GM21737 (cell line): ENCODE measurements at regions not wholly inside any gene's neighbourhood (a gene's known extent, or its start where the extent isn't known, plus 50 kb on each side); places are given as distances from the start of the nearest gene placed in this dataset.
"Not testable (repeated sequence)": the region's sequence is repeated elsewhere in the genome, so short reads cannot be mapped to it uniquely, and the experiment has no call there.

Experiments used
- ATAC-seq: cut with Tn5 transposase; IDR thresholded peaks from one replicate; pipeline ENCODE4 v1.9.1; 2021; ENCODE audit warnings: mild to moderate bottlenecking, moderate library complexity; ENCODE audit not compliant: unreplicated experiment

DNA sequence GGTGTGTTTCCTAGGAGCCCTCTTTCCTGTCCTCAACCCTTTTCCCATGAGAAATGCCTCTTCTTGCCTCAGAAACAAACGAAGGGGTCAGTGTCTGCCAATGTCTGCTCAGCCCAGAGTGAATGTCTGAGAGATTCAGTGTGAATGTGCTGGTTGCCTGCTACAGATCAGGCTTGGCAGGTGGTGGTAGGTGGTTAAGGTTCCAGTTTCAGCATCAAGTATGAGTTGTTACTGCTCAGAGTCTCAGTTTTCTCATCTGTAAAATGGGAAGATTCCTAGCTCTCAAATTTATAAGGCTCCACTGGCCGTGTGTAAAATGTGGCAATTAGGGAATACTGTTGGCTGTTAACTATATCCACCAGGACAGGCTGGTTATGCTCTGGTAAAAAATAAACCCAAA lies 96.3 kb upstream of the PLGLB2 start:
- ATAC-seq, result not testable (repeated sequence)

DNA sequence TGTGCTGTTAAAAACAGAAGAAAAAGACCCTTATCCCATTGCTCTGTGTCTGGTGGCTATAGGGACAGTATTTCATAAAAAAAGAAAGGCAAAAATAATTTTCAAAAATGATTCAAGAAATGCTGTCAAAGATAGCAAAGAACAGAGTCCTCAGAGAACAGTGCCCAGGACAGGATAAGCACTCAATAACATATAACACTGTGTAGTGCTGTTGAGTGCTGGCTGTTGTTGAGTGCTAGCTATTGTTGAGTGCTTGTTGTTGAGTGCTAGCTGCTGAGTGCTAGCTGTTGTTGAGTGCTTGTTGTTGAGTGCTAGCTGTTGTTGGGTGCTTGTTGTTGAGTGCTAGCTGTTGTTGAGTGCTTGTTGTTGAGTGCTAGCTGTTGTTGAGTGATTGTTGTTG lies 94.5 kb upstream of the PLGLB2 start:
- not testable (repeated sequence) for ATAC-seq

DNA sequence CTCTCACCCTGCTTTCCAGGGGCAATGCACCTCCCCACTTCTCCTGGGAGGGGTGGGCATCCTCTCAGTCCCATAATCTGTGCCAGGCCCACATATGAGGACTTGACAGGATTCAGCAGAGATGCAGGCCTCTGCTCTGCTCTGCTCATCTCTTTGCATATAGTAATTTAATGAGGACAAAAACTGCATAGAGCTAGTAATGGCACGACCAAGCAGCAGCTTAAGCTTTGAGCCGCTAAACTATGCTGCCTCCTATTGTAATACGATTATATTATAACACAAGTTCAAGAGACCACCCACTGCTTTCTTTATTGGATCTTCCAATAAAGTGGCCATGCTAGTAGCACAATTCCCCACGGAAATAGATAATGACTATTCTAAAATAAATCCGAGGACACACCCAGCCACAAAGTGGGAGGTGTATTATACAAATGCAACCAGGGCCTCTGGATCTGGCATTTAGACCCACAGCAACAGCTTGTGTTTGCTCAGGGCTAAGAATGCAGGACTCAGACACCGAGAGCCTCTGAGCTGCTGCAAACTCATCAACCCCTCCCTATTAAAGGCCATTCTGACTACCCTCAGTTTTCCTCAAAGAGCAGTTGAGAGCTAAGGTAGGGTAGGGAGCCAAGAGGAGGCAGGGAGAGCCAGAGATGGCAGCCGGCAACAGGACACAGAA lies 93.6 kb upstream of the PLGLB2 start:
- not testable (repeated sequence) for ATAC-seq

DNA sequence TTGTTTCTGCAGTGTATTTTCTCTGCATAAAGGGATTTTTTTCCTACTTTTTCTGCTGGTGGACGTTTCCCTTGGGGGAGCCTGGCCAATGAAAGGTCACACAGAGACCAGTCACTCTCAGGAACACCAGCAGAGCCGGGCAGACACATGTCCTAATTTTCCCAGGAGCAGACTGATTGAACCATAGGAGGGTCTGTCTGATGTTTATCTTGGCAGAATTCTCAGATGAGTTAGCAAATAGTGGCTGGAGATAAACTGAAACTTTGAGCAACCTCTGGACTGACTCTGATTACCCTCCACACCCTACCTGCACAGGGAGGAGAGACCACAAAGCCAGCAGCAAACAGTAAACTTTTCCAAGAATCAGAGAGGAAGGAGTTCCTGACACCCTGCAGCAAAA lies 90.0 kb upstream of the PLGLB2 start:
- ATAC-seq, result not testable (repeated sequence)

GRCh38 chr2:87658357-87658756 lies 89.5 kb upstream of the PLGLB2 start:
- ATAC-seq, result not testable (repeated sequence)

DNA sequence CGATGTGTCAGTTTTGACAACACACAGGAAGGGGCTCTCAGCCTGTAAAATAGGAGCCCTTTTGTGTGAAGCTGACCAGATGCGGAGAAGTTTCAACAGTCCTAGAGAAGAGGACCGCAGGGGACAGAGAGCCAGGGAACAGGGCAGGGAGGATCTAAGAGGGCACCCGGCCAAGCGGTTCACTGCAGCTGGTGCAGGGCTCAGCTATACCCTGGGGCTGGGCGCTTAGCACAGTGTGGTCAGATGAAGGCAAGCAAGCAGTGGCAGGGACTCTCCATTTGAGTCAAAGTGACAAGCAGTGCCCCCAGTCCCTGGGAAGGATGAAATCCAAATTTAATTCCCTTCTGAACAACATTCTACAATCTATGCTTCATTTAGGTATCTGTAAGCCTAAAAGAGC lies 88.9 kb upstream of the PLGLB2 start:
- ATAC-seq, result not testable (repeated sequence)

GRCh38 chr2:87660164-87660563 lies 87.7 kb upstream of the PLGLB2 start:
- not testable (repeated sequence) for ATAC-seq

- ATAC-seq, result not testable (repeated sequence)
These were observed 85.3 kb upstream of the PLGLB2 start for GRCh38 chr2:87662316-87663290.

- not testable (repeated sequence) for ATAC-seq
These were observed 84.5 kb upstream of the PLGLB2 start for GRCh38 chr2:87663347-87663746.

- not testable (repeated sequence) for ATAC-seq
These were observed 80.9 kb upstream of the PLGLB2 start for GRCh38 chr2:87667027-87667426.

- ATAC-seq, result not testable (repeated sequence)
These were observed 79.5 kb upstream of the PLGLB2 start for GRCh38 chr2:87668361-87668760.

DNA sequence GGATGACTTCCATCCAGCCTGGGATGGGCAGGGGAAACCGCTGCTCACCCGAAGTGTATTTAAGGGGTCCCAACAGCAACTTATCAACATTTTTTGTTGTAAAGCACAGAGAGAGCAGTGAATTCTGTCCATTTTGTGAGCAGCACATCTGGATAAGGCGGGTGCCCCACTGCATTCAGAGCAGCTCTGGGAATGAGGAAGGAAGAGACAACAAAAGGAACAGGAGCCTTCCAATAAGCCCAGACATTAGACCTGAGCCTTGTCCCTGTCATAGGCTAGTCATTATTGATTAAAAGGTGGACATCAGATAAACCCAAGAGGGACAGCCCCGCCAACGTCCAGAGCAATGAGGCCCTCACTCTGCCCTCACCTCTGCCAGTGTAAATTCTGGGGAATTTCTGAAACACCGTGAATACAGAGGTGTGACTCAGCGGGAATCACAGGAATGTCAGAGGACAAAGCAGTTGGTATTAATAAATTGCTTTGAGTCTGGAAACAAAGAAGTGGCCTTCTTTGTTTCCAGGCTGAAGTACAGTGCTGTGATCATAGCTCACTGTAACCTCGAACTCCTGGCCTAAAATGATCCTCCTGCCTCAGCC lies 78.2 kb upstream of the PLGLB2 start:
- not testable (repeated sequence) for ATAC-seq

GRCh38 chr2:87672404-87672803 lies 75.5 kb upstream of the PLGLB2 start:
- ATAC-seq, result not testable (repeated sequence)

DNA sequence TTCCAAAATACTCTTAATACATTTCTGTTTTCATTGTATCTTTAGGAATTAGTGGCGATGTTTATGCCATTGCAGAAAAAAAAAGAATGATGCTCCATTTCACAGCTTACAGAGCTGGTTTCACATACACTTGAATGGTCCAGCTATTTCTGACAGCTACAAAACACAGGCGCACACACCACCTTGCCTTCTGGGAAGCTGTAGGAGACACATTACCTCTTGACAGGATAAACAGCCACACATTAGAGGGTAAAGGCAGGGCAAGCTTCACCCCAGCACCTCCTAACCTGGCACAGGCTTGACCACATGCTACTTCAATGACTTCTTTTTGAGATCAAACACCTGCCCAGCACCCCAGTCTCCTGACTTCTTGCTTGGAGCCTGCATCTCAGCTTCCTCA lies 73.2 kb upstream of the PLGLB2 start:
- not testable (repeated sequence) for ATAC-seq

GRCh38 chr2:87675487-87675886 lies 72.4 kb upstream of the PLGLB2 start:
- ATAC-seq, result not testable (repeated sequence)

DNA sequence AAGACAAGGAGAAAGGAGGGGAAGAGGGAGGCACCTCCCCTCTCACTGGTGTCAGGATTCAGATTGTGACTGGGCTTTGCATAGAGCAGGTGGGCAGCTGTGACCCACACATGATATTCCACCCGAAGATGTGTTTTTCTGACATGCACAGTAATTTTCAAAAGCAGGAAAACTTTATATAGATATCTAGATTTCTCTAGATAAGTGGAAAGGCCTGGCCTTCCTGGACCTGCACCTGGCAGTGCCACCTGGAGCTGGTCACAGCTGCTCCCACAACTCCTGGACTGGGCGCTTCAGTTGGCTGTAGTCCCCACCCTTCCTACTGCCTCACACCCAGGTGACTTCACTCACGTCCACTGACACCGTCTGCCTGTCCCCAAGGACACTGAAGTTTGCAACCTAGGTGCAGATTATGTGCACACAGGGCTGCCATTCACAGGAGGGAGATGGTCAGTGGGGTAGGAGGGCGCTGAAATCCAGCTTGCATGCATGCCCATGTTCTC lies 70.4 kb upstream of the PLGLB2 start:
- ATAC-seq, result not testable (repeated sequence)

GRCh38 chr2:87678742-87679173 lies 69.1 kb upstream of the PLGLB2 start:
- not testable (repeated sequence) for ATAC-seq

GRCh38 chr2:87679950-87680349 lies 67.9 kb upstream of the PLGLB2 start:
- not testable (repeated sequence) for ATAC-seq

- not testable (repeated sequence) for ATAC-seq
These were observed 67.2 kb upstream of the PLGLB2 start for GRCh38 chr2:87680691-87681090.

DNA sequence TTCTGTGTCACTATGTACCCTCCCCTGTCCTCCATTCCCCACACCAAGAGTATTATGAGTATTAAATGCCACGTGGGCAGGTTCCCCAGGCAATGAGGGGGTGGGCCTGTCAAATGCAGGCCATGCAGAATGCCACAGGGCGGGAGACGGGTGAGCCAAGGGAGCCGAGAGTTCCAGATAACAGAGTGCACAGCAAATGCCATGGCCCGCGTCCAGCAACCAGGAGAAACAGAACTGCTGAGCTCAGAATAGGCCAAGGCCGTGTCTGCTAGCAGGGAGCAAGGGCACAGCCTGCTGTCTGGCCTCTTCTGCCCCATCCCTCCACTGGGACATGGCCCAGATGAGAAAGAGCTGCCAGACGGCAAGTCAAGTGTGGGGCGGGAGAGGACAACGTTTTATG lies 64.4 kb upstream of the PLGLB2 start:
- ATAC-seq, result not testable (repeated sequence)

DNA sequence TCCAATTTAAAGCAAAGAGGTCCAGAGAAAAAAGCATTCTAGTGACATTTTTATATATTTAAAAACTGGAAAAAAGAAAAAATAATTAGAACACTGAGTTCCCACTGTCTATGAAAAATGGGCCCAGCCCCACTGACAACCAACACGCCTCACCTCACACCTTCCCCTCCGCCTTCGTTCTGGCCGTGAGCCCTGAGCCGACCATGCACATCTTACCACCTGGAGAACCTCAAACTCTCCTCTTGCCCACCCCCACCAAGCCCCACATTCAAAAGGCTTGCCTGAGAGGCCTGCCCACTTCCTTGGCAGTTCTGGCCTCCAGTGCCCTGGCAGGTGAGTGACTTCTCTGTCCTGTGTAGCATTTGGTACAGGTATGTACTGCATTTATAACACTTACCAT lies 63.9 kb upstream of the PLGLB2 start:
- not testable (repeated sequence) for ATAC-seq
